ENCODE measurements at regions not wholly inside any gene's neighbourhood (a gene's known extent, or its start where the extent isn't known, plus 50 kb on each side); places are given as distances from the start of the nearest gene placed in this dataset.
A peak's percentile ranks its signal among the peaks of the same experiment; 100 is the strongest.

DNA sequence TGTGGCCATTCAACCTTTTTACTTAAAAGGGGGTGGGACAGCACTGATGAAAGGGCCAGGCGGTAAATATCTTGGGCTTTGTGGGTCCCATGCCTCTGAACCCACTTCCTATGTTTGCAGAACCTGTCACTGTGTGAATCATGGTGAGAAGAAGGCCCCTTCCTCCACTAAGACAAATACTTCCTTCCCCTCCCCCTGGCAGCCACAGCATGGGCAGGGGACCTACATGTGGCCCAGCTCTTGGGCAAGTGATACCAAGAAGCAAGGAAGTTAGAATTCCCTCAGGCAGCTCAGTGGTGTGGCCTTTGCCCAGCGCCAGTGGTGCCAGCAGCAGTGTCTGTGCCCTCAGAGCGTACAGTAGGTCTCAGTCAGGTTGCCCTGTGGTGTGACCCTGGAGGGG is 168.6 kb downstream of the TRIM33 start:
- TF ChIP-seq, protein P1, sequence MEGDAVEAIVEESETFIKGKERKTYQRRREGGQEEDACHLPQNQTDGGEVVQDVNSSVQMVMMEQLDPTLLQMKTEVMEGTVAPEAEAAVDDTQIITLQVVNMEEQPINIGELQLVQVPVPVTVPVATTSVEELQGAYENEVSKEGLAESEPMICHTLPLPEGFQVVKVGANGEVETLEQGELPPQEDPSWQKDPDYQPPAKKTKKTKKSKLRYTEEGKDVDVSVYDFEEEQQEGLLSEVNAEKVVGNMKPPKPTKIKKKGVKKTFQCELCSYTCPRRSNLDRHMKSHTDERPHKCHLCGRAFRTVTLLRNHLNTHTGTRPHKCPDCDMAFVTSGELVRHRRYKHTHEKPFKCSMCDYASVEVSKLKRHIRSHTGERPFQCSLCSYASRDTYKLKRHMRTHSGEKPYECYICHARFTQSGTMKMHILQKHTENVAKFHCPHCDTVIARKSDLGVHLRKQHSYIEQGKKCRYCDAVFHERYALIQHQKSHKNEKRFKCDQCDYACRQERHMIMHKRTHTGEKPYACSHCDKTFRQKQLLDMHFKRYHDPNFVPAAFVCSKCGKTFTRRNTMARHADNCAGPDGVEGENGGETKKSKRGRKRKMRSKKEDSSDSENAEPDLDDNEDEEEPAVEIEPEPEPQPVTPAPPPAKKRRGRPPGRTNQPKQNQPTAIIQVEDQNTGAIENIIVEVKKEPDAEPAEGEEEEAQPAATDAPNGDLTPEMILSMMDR (IDR thresholded peaks at IDR 0.05): no peak
- TF ChIP-seq POLR2A (IDR thresholded peaks at IDR 0.05): no peak
- H3K36me3 ChIP-seq (replicated peaks in 1 of 2): no peaks in the 10 kb centered on the region
- WGBS, 4 donors: 70 to 78% (median 76%) methylated on average over 3 of the region's 3 CpGs
- intact Hi-C loops (cut with DNase I): loop anchor here in 1 of 2 donors (10.0 kb wide), 1 partner anchor 212 kb away; no protein-coding TSS in a partner anchor
- H3K27me3 ChIP-seq: no peaks in the 10 kb centered on the region
- H3K4me1 ChIP-seq (replicated peaks in 1 of 2): peaks cover 4 to 8% of the 10 kb centered on the region in 2 donors
- H3K27ac ChIP-seq: no peak overlapping the region
- no peaks in the 10 kb centered on the region for H3K9me3 ChIP-seq (replicated peaks in 1 of 3)
- peak in 1 of 7 donors; percentile 4 for DNase-seq
- H3K4me3 ChIP-seq: no peak overlapping the region

DNA sequence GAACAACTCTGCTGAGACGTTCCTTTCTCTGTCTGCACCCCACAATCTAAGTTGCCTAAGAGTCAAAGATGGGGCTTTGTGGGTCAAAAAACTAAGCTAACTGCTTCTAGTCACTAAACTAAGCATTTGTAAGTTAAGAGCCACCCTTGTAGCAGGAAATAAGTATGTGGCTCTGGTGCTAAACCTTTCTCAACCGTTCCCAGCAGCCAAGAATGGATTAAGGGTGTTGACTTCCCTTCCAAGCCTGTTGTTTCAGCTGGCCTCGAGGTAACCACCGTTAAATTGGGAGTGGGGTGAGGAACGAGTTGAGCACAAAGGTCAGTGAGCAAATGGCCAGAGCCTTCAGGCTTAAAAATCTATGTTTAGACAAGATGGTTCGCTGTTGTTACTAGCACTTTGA is 169.1 kb downstream of the TRIM33 start:
- Histone ChIP-seq H3K27me3 (no peaks in the 10 kb centered on the region), H3K27ac (no peak overlapping the region), H3K4me1 (replicated peaks in 1 of 2) (peaks cover 4 to 8% of the 10 kb centered on the region in 2 donors), H3K4me3 (no peak overlapping the region), H3K36me3 (replicated peaks in 1 of 2) (no peaks in the 10 kb centered on the region), H3K9me3 (replicated peaks in 1 of 3) (no peaks in the 10 kb centered on the region)
- WGBS, 4 donors: 24 to 32% (median 28%) methylated on average over 6 of the region's 6 CpGs
- intact Hi-C loops (cut with DNase I): loop anchor here in 1 of 2 donors (10.0 kb wide), 1 partner anchor 213 kb away; no protein-coding TSS in a partner anchor
- DNase-seq: no peak
- TF ChIP-seq, protein P1 (IDR thresholded peaks at IDR 0.05): no peak
- TF ChIP-seq POLR2A (IDR thresholded peaks at IDR 0.05): no peak

DNA sequence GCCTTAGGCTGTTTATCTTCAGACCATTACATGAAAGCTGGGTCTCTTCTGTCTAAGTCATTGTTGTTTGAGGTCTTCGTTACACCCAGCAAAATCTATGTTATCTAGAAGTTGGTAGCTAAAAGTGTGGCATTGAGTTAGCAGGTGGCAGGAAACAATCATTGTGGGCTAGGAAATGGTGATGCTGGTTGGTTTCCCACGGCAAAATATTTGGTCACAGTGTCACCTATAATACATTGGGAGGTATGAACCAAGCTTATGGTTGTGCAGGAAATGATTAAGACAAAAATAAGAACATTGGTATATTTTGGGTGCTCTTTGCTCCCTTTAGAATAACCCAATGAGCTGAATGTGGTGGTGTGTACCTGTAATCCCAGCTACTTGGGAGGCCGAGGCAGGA is 169.7 kb downstream of the TRIM33 start:
- 61 to 74% (median 69%) methylated on average over 3 of the region's 3 CpGs for WGBS, 4 donors
- Histone ChIP-seq H3K27me3 (no peaks in the 10 kb centered on the region), H3K36me3 (replicated peaks in 1 of 2) (no peaks in the 10 kb centered on the region), H3K9me3 (replicated peaks in 1 of 3) (no peaks in the 10 kb centered on the region), H3K27ac (no peak overlapping the region), H3K4me1 (replicated peaks in 1 of 2) (peaks cover 4 to 5% of the 10 kb centered on the region in 2 donors), H3K4me3 (no peak overlapping the region)
- TF ChIP-seq, protein P1 (IDR thresholded peaks at IDR 0.05): no peak
- TF ChIP-seq POLR2A (IDR thresholded peaks at IDR 0.05): no peak
- intact Hi-C loops (cut with DNase I): loop anchor here in 1 of 2 donors (10.0 kb wide), 1 partner anchor 214 kb away; no protein-coding TSS in a partner anchor
- no peak for DNase-seq

DNA sequence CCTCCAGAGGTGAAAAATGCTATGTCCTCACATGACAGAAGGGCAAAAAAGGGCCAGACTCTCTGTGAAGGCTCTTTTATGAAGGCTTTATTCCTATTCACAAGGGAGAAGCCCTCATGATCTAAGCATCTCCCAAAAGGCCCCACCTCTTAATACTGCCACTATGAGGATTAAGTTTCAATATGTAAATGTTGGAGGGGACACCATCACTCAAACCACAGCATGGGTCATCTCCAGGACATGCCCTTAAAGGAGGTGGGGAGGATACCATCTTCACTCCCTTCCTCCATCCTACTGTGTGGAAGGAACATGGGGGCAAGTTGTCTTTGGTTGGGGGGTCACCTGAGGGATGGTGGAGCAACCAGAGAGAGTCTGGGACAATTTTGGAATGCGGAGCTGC is 170.1 kb downstream of the TRIM33 start:
- H3K4me1 ChIP-seq (replicated peaks in 1 of 2): peaks cover 1 to 2% of the 10 kb centered on the region in 2 donors
- H3K36me3 ChIP-seq (replicated peaks in 1 of 2): no peaks in the 10 kb centered on the region
- no peak for DNase-seq
- H3K4me3 ChIP-seq: no peak overlapping the region
- WGBS, 4 donors: 76 to 100% (median 84%) methylated on average over 1 of the region's 1 CpG
- H3K9me3 ChIP-seq (replicated peaks in 1 of 3): no peaks in the 10 kb centered on the region
- H3K27me3 ChIP-seq: no peaks in the 10 kb centered on the region
- no peak overlapping the region for H3K27ac ChIP-seq
- TF ChIP-seq, protein P1 (IDR thresholded peaks at IDR 0.05): no peak
- no peak for TF ChIP-seq POLR2A (IDR thresholded peaks at IDR 0.05)
- intact Hi-C loops (cut with DNase I): loop anchor here in 1 of 2 donors (10.0 kb wide), 1 partner anchor 214 kb away; no protein-coding TSS in a partner anchor

Data from adrenal gland (tissue), 9 donors.